ENCODE measurements at regions not wholly inside any gene's neighbourhood (a gene's known extent, or its start where the extent isn't known, plus 50 kb on each side); places are given as distances from the start of the nearest gene placed in this dataset.

DNA sequence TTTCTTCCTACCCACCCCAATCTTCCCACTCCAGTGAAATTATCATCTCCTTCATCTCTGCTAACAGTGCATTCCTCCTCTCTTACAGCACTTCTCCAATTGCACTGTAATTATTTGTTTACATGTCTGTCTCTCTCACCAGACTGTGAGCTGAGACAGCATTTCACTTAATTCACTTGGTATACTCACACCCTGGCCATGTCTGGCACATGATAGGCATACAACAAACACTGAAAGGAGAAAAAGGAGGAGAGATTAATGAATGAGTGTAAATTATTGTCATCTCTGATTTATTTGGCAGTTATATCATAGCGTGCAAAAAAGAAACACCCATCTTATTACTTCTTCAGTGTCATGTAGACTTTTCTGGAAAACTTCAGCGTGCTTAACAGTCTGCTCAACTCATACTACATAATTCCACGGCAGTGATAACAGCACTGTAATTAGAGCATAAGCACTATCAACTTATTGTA, 452.3 kb downstream of the ADAMTS20 start:
- Mint-ChIP-seq H3K27ac (no peak overlapping the region), H3K9me3 (peaks cover 9% of the 10 kb centered on the region), H3K36me3 (ENCODE audit: low read depth) (no peaks in the 10 kb centered on the region), H3K4me3 (no peak overlapping the region), H3K27me3 (no peaks in the 10 kb centered on the region), H3K4me1 (ENCODE audit: low read depth) (no peaks in the 10 kb centered on the region)
- intact Hi-C loops (cut with micrococcal nuclease): no loop called here

DNA sequence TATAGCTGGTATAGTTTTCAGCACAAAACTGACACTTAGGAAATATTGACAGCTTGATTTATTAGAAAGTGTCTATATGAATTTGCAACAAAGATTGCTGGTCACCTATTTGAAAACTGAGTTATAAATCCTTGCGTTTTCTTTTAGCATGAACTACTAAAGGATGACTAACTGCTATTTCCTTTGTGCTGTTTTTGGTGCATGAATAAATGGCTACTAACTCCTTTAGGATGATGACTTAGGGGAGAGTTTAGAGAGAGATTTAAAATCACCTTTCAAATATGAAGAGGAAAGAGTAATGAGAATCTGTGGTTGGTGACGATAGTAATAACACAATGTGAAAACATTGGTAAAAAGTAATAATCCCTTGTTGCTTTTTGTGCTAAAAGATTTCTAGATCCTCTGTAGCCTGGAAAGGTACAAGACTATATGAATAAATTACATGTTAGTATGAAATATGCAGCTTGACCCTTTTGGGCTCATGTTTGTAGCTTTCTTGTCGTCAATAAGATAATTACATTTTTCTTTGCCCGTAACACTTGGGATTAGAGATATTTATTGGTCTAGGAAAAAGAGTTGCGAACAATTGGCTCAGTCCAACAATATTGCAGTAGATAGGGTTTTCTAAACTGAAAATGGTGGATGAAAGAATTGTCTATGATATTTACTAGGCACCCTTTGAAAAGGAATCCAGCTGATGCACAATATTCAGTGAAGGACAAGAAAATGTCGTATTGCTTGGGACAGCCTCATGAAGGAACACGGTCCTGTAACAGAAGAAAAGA, 453.0 kb downstream of the ADAMTS20 start:
- H3K4me3 Mint-ChIP-seq: no peak overlapping the region
- H3K27ac Mint-ChIP-seq: no peak overlapping the region
- no peaks in the 10 kb centered on the region for H3K36me3 Mint-ChIP-seq (ENCODE audit: low read depth)
- peaks cover 9% of the 10 kb centered on the region for H3K9me3 Mint-ChIP-seq
- no peaks in the 10 kb centered on the region for H3K4me1 Mint-ChIP-seq (ENCODE audit: low read depth)
- intact Hi-C loops (cut with micrococcal nuclease): no loop called here
- H3K27me3 Mint-ChIP-seq: no peaks in the 10 kb centered on the region

- H3K9me3 Mint-ChIP-seq: peaks cover 12% of the 10 kb centered on the region
- no peak overlapping the region for H3K27ac Mint-ChIP-seq
- H3K4me1 Mint-ChIP-seq (ENCODE audit: low read depth): no peaks in the 10 kb centered on the region
- intact Hi-C loops (cut with micrococcal nuclease): no loop called here
- no peaks in the 10 kb centered on the region for H3K27me3 Mint-ChIP-seq
- H3K4me3 Mint-ChIP-seq: no peak overlapping the region
- H3K36me3 Mint-ChIP-seq (ENCODE audit: low read depth): no peaks in the 10 kb centered on the region
Measured at GRCh38 chr12:43098071-43098470, 453.9 kb downstream of the ADAMTS20 start.

DNA sequence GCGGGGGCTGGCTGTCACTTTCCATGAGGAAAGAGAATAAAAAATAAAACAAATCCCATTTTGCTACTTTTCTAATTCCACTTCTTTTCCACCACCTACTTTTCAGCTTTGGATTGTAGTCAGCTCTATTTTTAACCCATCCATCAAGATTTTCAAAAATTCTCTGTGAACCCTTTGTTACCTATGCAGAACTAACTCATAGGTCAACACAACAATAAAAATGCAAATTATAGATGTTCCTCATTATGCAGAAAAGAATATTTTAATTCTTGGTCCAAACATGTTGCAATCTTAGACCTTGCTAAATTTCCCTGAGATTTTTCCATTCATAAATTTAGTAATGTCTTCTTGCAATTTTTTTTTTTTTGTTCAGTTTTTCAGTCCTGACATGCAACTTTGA, 454.5 kb downstream of the ADAMTS20 start:
- intact Hi-C loops (cut with micrococcal nuclease): no loop called here
- Mint-ChIP-seq H3K4me3 (no peak overlapping the region), H3K4me1 (ENCODE audit: low read depth) (no peaks in the 10 kb centered on the region), H3K36me3 (ENCODE audit: low read depth) (no peaks in the 10 kb centered on the region), H3K27me3 (no peaks in the 10 kb centered on the region), H3K27ac (no peak overlapping the region), H3K9me3 (peaks cover 18% of the 10 kb centered on the region)

GRCh38 chr12:43095669-43096280, 456.2 kb downstream of the ADAMTS20 start:
- Mint-ChIP-seq H3K4me1 (ENCODE audit: low read depth) (no peaks in the 10 kb centered on the region), H3K27ac (no peak overlapping the region), H3K36me3 (ENCODE audit: low read depth) (no peaks in the 10 kb centered on the region), H3K9me3 (peaks cover 30% of the 10 kb centered on the region), H3K27me3 (no peaks in the 10 kb centered on the region), H3K4me3 (no peak overlapping the region)
- intact Hi-C loops (cut with micrococcal nuclease): no loop called here

DNA sequence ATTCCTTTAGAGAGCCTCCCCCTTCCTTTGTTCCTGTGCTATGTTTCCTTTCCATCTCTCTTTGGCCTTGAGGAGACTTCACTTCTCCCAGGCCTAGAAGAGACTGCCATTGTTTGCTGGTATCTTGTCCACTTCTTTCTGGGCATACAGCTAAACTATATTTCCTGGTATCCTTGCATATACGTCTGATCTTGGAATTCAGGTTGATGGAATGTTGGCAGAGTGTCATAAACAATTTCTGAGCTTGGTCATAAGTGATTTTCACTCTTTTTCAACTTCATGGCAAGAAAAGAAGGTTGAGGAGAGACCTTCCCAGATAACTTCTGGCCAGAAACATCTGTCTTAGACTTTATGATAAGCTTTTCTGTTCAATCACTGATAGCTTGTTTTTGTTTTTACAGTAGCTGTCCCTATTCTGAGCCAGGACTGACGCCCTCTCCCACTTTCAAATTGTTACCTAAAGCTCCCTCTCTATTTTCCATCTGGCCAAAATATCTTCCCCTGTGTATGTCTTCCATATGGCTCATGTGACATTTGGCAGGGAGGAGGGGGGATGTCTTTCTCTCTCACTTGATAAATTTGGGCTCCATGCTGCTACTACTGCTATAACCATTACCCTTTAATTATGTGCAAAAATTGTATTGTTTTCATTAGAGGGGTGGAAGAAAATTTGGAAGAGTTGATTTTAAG, 457.0 kb downstream of the ADAMTS20 start:
- Mint-ChIP-seq H3K36me3 (ENCODE audit: low read depth) (no peaks in the 10 kb centered on the region), H3K27ac (no peak overlapping the region), H3K9me3 (peaks cover 38% of the 10 kb centered on the region), H3K4me1 (ENCODE audit: low read depth) (no peaks in the 10 kb centered on the region), H3K27me3 (no peaks in the 10 kb centered on the region), H3K4me3 (no peak overlapping the region)
- intact Hi-C loops (cut with micrococcal nuclease): no loop called here

GRCh38 chr12:43090981-43091380, 461.0 kb downstream of the ADAMTS20 start:
- Mint-ChIP-seq H3K4me1 (ENCODE audit: low read depth) (no peaks in the 10 kb centered on the region), H3K9me3 (peaks cover 52% of the 10 kb centered on the region), H3K27ac (no peak overlapping the region), H3K4me3 (no peak overlapping the region), H3K36me3 (ENCODE audit: low read depth) (no peaks in the 10 kb centered on the region), H3K27me3 (no peaks in the 10 kb centered on the region)
- intact Hi-C loops (cut with micrococcal nuclease): no loop called here

DNA sequence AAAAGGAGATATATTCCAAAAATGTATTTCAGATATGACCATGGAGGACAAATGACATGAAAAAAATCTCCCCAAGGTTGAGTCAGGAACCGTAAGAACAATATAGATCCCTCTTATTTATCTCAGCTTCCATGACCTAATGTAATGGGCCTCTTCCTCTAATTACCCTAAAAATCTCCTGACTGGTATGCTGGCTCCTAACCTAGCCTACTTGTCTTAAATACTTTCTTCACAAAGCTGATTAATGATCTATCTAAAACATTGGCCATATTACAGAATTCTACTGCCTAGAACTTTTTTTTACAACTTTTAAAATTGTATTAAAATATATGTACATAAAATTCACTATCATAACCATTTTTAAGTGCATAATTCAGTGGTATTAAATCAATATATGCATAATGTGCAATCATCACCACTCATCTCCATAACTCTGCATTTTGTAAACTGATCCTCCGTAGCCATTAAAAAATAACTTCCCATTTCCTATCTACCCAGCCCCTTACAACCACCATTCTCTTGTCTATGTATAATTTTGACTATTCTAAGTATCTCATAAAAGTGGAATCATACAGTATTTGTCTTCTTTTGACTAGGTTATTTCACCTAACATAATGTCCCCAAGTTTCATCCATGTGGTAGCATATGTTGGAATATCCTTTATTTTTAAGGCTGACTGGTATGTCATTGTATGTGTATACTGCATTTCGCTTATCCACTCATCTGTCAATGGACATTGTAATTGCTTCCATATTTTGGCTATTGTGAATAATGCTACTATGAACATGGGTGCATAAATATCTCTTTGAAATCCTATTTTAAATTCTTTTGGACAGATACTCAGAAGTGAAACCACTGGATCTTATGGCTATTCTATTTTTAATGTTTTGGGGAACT, 464.6 kb downstream of the ADAMTS20 start:
- no peaks in the 10 kb centered on the region for H3K36me3 Mint-ChIP-seq (ENCODE audit: low read depth)
- H3K9me3 Mint-ChIP-seq: peaks cover 79% of the 10 kb centered on the region

DNA sequence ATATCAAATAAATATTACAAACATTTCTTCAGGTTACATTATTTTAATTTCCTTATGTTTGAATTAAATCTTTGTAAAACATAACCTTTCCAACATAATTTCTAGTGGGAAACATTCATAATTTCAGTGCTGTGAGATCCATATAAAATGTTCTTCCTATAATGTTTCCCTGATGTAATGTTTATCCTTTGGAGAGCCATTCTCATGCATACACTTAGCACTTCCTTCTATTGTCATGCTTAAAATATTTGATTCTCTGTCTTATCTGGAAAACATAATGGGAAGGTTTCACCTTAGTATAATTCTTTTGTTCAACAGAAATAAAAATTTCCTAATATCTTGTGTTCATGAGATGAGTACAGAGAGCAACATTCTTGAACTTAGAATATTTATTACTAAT, 472.5 kb downstream of the ADAMTS20 start:
- Mint-ChIP-seq H3K27ac (no peak overlapping the region), H3K4me1 (ENCODE audit: low read depth) (no peaks in the 10 kb centered on the region), H3K9me3 (peaks cover 53% of the 10 kb centered on the region), H3K4me3 (no peak overlapping the region), H3K27me3 (no peaks in the 10 kb centered on the region), H3K36me3 (ENCODE audit: low read depth) (no peaks in the 10 kb centered on the region)
- intact Hi-C loops (cut with micrococcal nuclease): no loop called here

More for the DNA sequence above, 464.6 kb downstream of the ADAMTS20 start:
- H3K4me3 Mint-ChIP-seq: no peak overlapping the region
- no peaks in the 10 kb centered on the region for H3K4me1 Mint-ChIP-seq (ENCODE audit: low read depth)
- no peaks in the 10 kb centered on the region for H3K27me3 Mint-ChIP-seq
- intact Hi-C loops (cut with micrococcal nuclease): no loop called here
- no peak overlapping the region for H3K27ac Mint-ChIP-seq

- no peaks in the 10 kb centered on the region for H3K27me3 Mint-ChIP-seq
- no peak overlapping the region for H3K27ac Mint-ChIP-seq
- H3K4me3 Mint-ChIP-seq: no peak overlapping the region
- peaks cover 49% of the 10 kb centered on the region for H3K9me3 Mint-ChIP-seq
- H3K36me3 Mint-ChIP-seq (ENCODE audit: low read depth): no peaks in the 10 kb centered on the region
- intact Hi-C loops (cut with micrococcal nuclease): no loop called here
- no peaks in the 10 kb centered on the region for H3K4me1 Mint-ChIP-seq (ENCODE audit: low read depth)
Measured at GRCh38 chr12:43078976-43079375, 473.0 kb downstream of the ADAMTS20 start.

- Mint-ChIP-seq H3K27ac (no peak overlapping the region), H3K4me3 (no peak overlapping the region), H3K36me3 (ENCODE audit: low read depth) (no peaks in the 10 kb centered on the region), H3K27me3 (no peaks in the 10 kb centered on the region), H3K4me1 (ENCODE audit: low read depth) (no peaks in the 10 kb centered on the region), H3K9me3 (peaks cover 32% of the 10 kb centered on the region)
- intact Hi-C loops (cut with micrococcal nuclease): no loop called here
Measured at GRCh38 chr12:43072431-43072830, 479.6 kb downstream of the ADAMTS20 start.

- peaks cover 21% of the 10 kb centered on the region for H3K9me3 Mint-ChIP-seq
- no peaks in the 10 kb centered on the region for H3K27me3 Mint-ChIP-seq
- no peak overlapping the region for H3K27ac Mint-ChIP-seq
- no peaks in the 10 kb centered on the region for H3K4me1 Mint-ChIP-seq (ENCODE audit: low read depth)
- intact Hi-C loops (cut with micrococcal nuclease): no loop called here
- H3K36me3 Mint-ChIP-seq (ENCODE audit: low read depth): no peaks in the 10 kb centered on the region
- no peak overlapping the region for H3K4me3 Mint-ChIP-seq
Measured at GRCh38 chr12:43069768-43070221, 480.2 kb upstream of the PRICKLE1 start.

- Mint-ChIP-seq H3K36me3 (ENCODE audit: low read depth) (no peaks in the 10 kb centered on the region), H3K9me3 (peaks cover 23% of the 10 kb centered on the region), H3K27me3 (no peaks in the 10 kb centered on the region), H3K4me1 (ENCODE audit: low read depth) (no peaks in the 10 kb centered on the region), H3K4me3 (no peak overlapping the region), H3K27ac (no peak overlapping the region)
- intact Hi-C loops (cut with micrococcal nuclease): no loop called here
Measured at GRCh38 chr12:43066471-43066870, 476.9 kb upstream of the PRICKLE1 start.

Measured in dendritic cell treated with granulocyte-macrophage colony-stimulating factor and Interleukin-4, amounts not matched to agents 40 ng/mL and 50 ng/mL, for 4 days (primary cell).